Lower leg skin (tissue), 3 donors: ENCODE measurements at regions not wholly inside any gene's neighbourhood (a gene's known extent, or its start where the extent isn't known, plus 50 kb on each side); places are given as distances from the start of the nearest gene placed in this dataset.

Source experiments
- CTCF ChIP-seq, 3 donors: fragments of 450-650 bp; IDR thresholded peaks; one replicate each; pipeline ENCODE4 v1.5.1; 2016; ENCODE audit warnings: antibody characterized with exemption in 3 of 3, mild to moderate bottlenecking in 3 of 3, moderate library complexity in 2 of 3
- POLR2A ChIP-seq, 2 donors: fragments of 450-650 bp; IDR thresholded peaks; one replicate each; pipeline ENCODE4 v1.6.1; 2016 to 2017; ENCODE audit warnings: antibody characterized with exemption in 2 of 2, mild to moderate bottlenecking in 1 of 2, moderate library complexity in 1 of 2

GRCh38 chr5:148937239-148937638, 110.8 kb downstream of the ADRB2 start:
- TF ChIP-seq CTCF (IDR thresholded peaks at IDR 0.05) (no peak), POLR2A (IDR thresholded peaks at IDR 0.05) (no peak)
